GM12878 (cell line): ENCODE measurements at regions not wholly inside any gene's neighbourhood (a gene's known extent, or its start where the extent isn't known, plus 50 kb on each side); places are given as distances from the start of the nearest gene placed in this dataset.

Source experiments
- BHLHE40 ChIP-seq, 2 experiments: fragments of 450-650 bp in 1 of 2; IDR thresholded peaks; 2 replicates each; pipeline ENCODE4 v1.6.1; 2011 to 2017; ENCODE audit warnings: low read depth in 2 of 2, borderline replicate concordance in 1 of 2, improper control_type of control experiment in 1 of 2, low read length in 1 of 2, mild to moderate bottlenecking in 1 of 2
- CEBPB ChIP-seq, 2 experiments: fragments of 150-350 bp in 1 of 2; IDR thresholded peaks; 2 replicates each; pipeline ENCODE4 v1.6.1; 2012 to 2014; ENCODE audit warnings: low read depth in 2 of 2, low read length in 2 of 2, borderline replicate concordance in 1 of 2, inconsistent platforms in 1 of 2
- ESRRA ChIP-seq: IDR thresholded peaks from 2 replicates; pipeline ENCODE4 v1.6.1; 2012; ENCODE audit warnings: mild to moderate bottlenecking, low read length, improper control_type of control experiment

DNA sequence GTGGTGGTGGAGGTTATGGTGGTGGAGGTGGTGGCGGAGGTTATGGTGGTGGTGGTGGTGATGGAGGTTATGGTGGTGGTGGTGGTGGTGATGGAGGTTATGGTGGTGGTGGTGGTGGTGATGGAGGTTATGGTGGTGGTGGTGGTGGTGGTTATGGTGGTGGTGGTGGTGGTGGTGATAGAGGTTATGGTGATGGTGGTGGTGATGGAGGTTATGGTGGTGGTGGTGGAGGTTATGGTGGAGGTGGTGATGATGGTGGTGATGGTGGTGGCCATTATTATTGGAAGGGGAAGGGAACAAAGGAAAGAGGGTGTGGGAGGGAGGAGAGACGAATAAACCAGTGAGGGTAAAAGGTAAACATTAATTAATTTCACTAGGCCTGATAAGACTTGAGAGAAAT is 53.5 kb upstream of the TCF20 start:
- no peak for TF ChIP-seq ESRRA
- TF ChIP-seq BHLHE40 (IDR thresholded peaks at IDR 0.05; ENCODE audit: borderline replicate concordance in 1 of 2, low read depth in 2 of 2, low read length in 1 of 2): no peak
- TF ChIP-seq CEBPB (IDR thresholded peaks at IDR 0.05; ENCODE audit: borderline replicate concordance in 1 of 2, low read depth in 2 of 2, low read length in 2 of 2): no peak
